ENCODE measurements at regions not wholly inside any gene's neighbourhood (a gene's known extent, or its start where the extent isn't known, plus 50 kb on each side); places are given as distances from the start of the nearest gene placed in this dataset.

GRCh38 chr12:130016194-130016593 is 112.4 kb upstream of the TMEM132D start:
- TF ChIP-seq TAF1 (conservative IDR thresholded peaks at IDR 0.05): no peak
- no peak for TF ChIP-seq CTCF (IDR thresholded peaks at IDR 0.05; ENCODE audit: low read depth, low read length, missing input control)
- no peak for TF ChIP-seq MAX (IDR thresholded peaks at IDR 0.05)

All from liver (tissue), 3 donors.